ENCODE measurements at regions not wholly inside any gene's neighbourhood (a gene's known extent, or its start where the extent isn't known, plus 50 kb on each side); places are given as distances from the start of the nearest gene placed in this dataset.

DNA sequence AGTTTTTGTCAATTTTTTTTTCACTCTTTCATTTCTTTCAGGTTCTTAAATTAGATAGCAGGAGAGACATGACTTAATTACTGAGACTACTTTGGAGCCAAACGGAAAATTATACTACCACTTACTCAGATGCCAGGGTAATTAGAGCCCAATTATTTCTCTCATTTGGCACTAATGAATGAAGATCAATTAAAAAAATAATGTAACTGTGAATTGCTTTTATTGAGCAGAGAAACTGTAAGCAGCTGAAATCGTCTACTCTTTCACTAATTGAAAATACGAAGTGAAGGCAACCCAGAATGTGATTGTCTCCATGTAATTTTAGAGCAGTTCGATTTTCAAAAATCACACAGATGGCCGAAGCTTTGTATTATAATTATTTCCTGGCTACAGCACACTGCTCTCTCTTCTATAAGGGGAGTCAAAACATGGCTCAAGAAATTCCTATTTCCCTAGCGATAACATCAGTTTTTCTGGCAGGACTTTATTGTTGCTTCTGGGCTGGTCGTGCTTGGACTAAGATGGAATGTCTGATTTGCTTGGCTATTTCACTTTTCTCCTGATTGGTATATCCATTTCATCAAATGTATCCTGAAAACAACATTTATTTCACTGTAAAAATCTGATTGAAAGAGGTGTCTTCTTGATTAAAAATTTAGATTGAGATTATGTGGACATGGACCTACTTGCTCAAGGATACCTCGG is 55.8 kb upstream of the PDZRN3 start:
- no peak for DNase-seq (ENCODE audit: extremely low read depth, low read depth)

DNA sequence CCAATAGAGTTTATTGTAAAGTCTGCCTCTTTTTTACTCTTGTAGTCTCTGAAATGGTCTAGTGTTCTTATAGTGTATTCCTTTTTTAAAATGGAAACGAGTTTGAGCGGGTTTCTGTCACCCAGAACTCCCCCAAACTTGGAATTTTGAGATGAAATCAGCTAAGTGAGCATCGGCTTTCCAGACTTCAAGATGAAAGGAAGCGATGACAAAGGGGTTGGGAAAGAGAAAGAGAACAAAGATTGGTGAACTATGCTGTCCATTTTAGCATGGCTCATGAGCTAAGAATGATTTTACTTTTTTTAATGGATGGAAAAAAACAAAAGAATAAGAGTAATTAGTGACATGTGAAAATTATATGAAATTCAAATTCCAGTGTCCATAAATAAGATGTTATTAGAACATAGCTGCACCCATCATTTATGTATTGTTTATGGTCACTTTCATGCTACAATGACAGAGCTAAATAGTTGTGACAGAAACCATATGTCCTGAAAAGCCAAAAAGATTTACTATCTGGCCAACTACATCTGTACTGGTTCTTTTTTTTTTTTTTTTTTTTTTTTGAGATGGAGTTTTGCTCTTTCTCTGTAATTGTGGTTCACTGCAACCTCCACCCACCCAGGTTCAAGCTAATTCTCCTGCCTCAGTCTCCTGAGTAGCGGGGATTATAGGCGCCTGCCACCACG is 52.7 kb upstream of the PDZRN3 start:
- no peak for DNase-seq (ENCODE audit: extremely low read depth, low read depth)

Small RNAs in the stretch of these regions (small RNA-seq; reads per million reads assigned to genes)
- gene RF00017, result 0 reads per million in 2 experiments
